Activated T-cell treated with anti-CD3 and anti-CD28 coated beads for 24 hours (primary cell): ENCODE measurements at regions not wholly inside any gene's neighbourhood (a gene's known extent, or its start where the extent isn't known, plus 50 kb on each side); places are given as distances from the start of the nearest gene placed in this dataset.

Experiments
- DNase-seq: peaks from one replicate; pipeline ENCODE4 v3.0.0-alpha.2; 2020; ENCODE audit warnings: low read depth

- DNase-seq, result no peak
Measured at GRCh38 chr18:37671530-37671929, 105.9 kb upstream of the CELF4 start.

GRCh38 chr18:37671119-37671518, 105.5 kb upstream of the CELF4 start:
- no peak for DNase-seq

- no peak for DNase-seq
Measured at GRCh38 chr18:37669991-37670534, 104.5 kb upstream of the CELF4 start.

GRCh38 chr18:37668971-37669747, 103.6 kb upstream of the CELF4 start:
- DNase-seq, result no peak

GRCh38 chr18:37667836-37668235, 102.2 kb upstream of the CELF4 start:
- DNase-seq, result no peak

GRCh38 chr18:37666991-37667390, 101.4 kb upstream of the CELF4 start:
- DNase-seq, result no peak

- no peak for DNase-seq
Measured at GRCh38 chr18:37666451-37666850, 100.9 kb upstream of the CELF4 start.

GRCh38 chr18:37665346-37665745, 99.7 kb upstream of the CELF4 start:
- DNase-seq, result no peak

GRCh38 chr18:37663446-37663845, 97.8 kb upstream of the CELF4 start:
- DNase-seq, result no peak

GRCh38 chr18:37662546-37663339, 97.1 kb upstream of the CELF4 start:
- no peak for DNase-seq

GRCh38 chr18:37662099-37662498, 96.5 kb upstream of the CELF4 start:
- no peak for DNase-seq

GRCh38 chr18:37661478-37661877, 95.9 kb upstream of the CELF4 start:
- DNase-seq, result no peak

GRCh38 chr18:37661061-37661460, 95.5 kb upstream of the CELF4 start:
- DNase-seq, result no peak

GRCh38 chr18:37660658-37661057, 95.1 kb upstream of the CELF4 start:
- no peak for DNase-seq

GRCh38 chr18:37659906-37660305, 94.3 kb upstream of the CELF4 start:
- no peak for DNase-seq

GRCh38 chr18:37658894-37659293, 93.3 kb upstream of the CELF4 start:
- no peak for DNase-seq

- no peak for DNase-seq
Measured at GRCh38 chr18:37657493-37657892, 91.9 kb upstream of the CELF4 start.

- no peak for DNase-seq
Measured at GRCh38 chr18:37654731-37655369, 89.3 kb upstream of the CELF4 start.

- DNase-seq, result no peak
Measured at GRCh38 chr18:37654034-37654433, 88.4 kb upstream of the CELF4 start.

- no peak for DNase-seq
Measured at GRCh38 chr18:37653618-37654017, 88.0 kb upstream of the CELF4 start.

- DNase-seq, result no peak
Measured at GRCh38 chr18:37649930-37650329, 84.3 kb upstream of the CELF4 start.

GRCh38 chr18:37649416-37649815, 83.8 kb upstream of the CELF4 start:
- DNase-seq, result no peak

GRCh38 chr18:37641573-37641972, 76.0 kb upstream of the CELF4 start:
- no peak for DNase-seq
